ENCODE measurements at regions not wholly inside any gene's neighbourhood (a gene's known extent, or its start where the extent isn't known, plus 50 kb on each side); places are given as distances from the start of the nearest gene placed in this dataset.
"Not testable (repeated sequence)": the region's sequence is repeated elsewhere in the genome, so short reads cannot be mapped to it uniquely, and the experiment has no call there.

DNA sequence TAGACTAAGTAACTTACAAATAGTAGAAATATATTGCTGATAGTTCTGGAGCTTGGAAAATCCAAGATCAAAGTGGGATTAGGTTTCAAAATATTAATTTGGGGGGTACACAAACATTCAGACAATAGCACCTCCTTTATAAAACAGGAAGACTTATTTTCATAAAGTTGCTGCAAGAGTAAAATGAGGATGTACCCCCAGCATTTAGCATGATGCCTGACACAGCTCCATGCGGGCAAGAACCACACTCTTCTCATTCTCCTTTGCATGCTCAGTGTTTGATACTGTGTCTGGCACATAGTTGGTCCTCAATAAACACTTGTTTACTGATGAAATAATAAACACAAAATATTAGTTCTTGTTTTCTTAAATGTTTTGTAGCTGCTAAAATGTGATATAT is 332.9 kb downstream of the TFAP2A start:
- no peak overlapping the region for H3K4me3 ChIP-seq (ENCODE audit: control insufficient read depth in 1 of 2, extremely low read depth in 1 of 2, low read length in 1 of 2)
- H3K4me1 ChIP-seq (ENCODE audit: control insufficient read depth in 1 of 2, extremely low read depth in 1 of 2, insufficient read depth in 2 of 2, low read length in 2 of 2), result no peaks in the 10 kb centered on the region
- DNase-seq (no peak), ATAC-seq (replicated peaks in 1 of 4) (no peak)
- ChIA-PET CTCF (no interaction called here), POLR2A (no interaction called here)
- Mint-ChIP-seq H3K9me3 (peaks cover 0 to 7% (median 0%) of the 10 kb centered on the region in 3 donors), H3K4me1 (no peaks in the 10 kb centered on the region), H3K27me3 (peaks cover 0 to 4% of the 10 kb centered on the region in 2 donors), H3K27ac (no peak overlapping the region), H3K4me3 (no peak overlapping the region), H3K36me3 (no peaks in the 10 kb centered on the region)
- no peak overlapping the region for H3K27ac ChIP-seq (ENCODE audit: low read length)
- H3K9me3 ChIP-seq, result no peaks in the 10 kb centered on the region
- WGBS (ENCODE audit: insufficient coverage), result no CpG with 5 or more reads among the region's 1 CpG
- H3K27me3 ChIP-seq (replicated peaks in 1 of 2; ENCODE audit: control insufficient read depth in 2 of 2, extremely low read depth in 1 of 2, insufficient read depth in 2 of 2, low read length in 1 of 2), result no peaks in the 10 kb centered on the region
- H3K36me3 ChIP-seq (ENCODE audit: control insufficient read depth in 2 of 2, extremely low read depth in 1 of 2, insufficient read depth in 1 of 2, low read length in 1 of 2), result no peaks in the 10 kb centered on the region

DNA sequence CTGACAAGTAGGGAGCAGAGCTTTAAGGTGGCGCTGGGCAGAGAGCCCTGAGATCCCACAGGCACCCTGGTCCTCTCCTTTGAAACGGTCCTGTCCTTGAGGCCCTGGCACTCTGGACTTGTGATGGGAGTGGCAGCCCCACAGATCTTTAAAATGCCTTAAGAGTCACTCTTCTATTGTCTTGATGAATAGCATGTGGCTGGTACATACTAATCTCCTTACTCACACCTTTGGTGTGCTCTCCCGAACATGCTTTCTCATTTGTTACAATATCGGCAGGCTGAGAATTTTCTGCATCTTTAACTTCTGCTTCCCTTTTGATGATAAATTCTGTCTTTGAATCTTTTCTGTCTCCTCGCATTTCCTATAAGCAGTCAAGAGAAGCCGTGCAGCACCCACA is 333.8 kb downstream of the TFAP2A start:
- Mint-ChIP-seq H3K4me1 (no peaks in the 10 kb centered on the region), H3K27me3 (peaks cover 0 to 4% of the 10 kb centered on the region in 2 donors), H3K9me3 (peaks cover 0 to 7% (median 0%) of the 10 kb centered on the region in 3 donors), H3K36me3 (no peaks in the 10 kb centered on the region), H3K27ac (no peak overlapping the region), H3K4me3 (no peak overlapping the region)
- DNase-seq, result no peak
- CTCF ChIA-PET, result no interaction called here
- WGBS (ENCODE audit: insufficient coverage), result 88% methylated on average over 2 of the region's 6 CpGs
- no peaks in the 10 kb centered on the region for H3K36me3 ChIP-seq (ENCODE audit: control insufficient read depth in 2 of 2, extremely low read depth in 1 of 2, insufficient read depth in 1 of 2, low read length in 1 of 2)
- no peak overlapping the region for H3K27ac ChIP-seq (ENCODE audit: low read length)
- no peaks in the 10 kb centered on the region for H3K27me3 ChIP-seq (replicated peaks in 1 of 2; ENCODE audit: control insufficient read depth in 2 of 2, extremely low read depth in 1 of 2, insufficient read depth in 2 of 2, low read length in 1 of 2)
- POLR2A ChIA-PET, result no interaction called here
- H3K9me3 ChIP-seq, result no peaks in the 10 kb centered on the region
- no peaks in the 10 kb centered on the region for H3K4me1 ChIP-seq (ENCODE audit: control insufficient read depth in 1 of 2, extremely low read depth in 1 of 2, insufficient read depth in 2 of 2, low read length in 2 of 2)
- H3K4me3 ChIP-seq (ENCODE audit: control insufficient read depth in 1 of 2, extremely low read depth in 1 of 2, low read length in 1 of 2), result no peak overlapping the region
- no peak for ATAC-seq (replicated peaks in 1 of 4)

DNA sequence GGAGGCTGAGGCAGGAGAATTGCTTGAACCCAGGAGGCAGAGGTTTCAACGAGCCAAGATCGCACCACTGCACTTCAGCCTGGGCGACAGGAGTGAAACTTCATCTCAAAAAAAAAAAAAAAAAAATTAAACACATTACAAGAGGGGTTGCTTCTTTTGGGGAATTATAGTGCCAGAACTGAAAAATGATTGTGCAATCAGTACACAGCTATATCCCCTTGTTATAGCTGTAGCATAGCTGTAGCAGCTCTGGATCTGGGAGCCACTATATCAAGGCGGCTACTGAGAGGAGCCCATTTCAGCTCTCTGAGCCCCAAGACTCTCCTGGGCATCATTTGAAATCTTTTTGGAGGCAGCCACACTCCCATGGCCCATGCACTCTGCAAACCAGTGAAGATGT is 334.3 kb downstream of the TFAP2A start:
- H3K27me3 Mint-ChIP-seq, result peaks cover 0 to 4% of the 10 kb centered on the region in 2 donors
- ChIA-PET CTCF (no interaction called here), POLR2A (no interaction called here)
- H3K4me3 ChIP-seq (ENCODE audit: control insufficient read depth in 1 of 2, extremely low read depth in 1 of 2, low read length in 1 of 2), result no peak overlapping the region
- no peaks in the 10 kb centered on the region for H3K4me1 Mint-ChIP-seq
- H3K27ac Mint-ChIP-seq, result no peak overlapping the region
- H3K9me3 ChIP-seq, result no peaks in the 10 kb centered on the region
- H3K4me1 ChIP-seq (ENCODE audit: control insufficient read depth in 1 of 2, extremely low read depth in 1 of 2, insufficient read depth in 2 of 2, low read length in 2 of 2), result no peaks in the 10 kb centered on the region
- no peak overlapping the region for H3K27ac ChIP-seq (ENCODE audit: low read length)
- DNase-seq, result no peak
- no peak for ATAC-seq (replicated peaks in 1 of 4)
- H3K36me3 ChIP-seq (ENCODE audit: control insufficient read depth in 2 of 2, extremely low read depth in 1 of 2, insufficient read depth in 1 of 2, low read length in 1 of 2), result no peaks in the 10 kb centered on the region
- H3K27me3 ChIP-seq (replicated peaks in 1 of 2; ENCODE audit: control insufficient read depth in 2 of 2, extremely low read depth in 1 of 2, insufficient read depth in 2 of 2, low read length in 1 of 2), result no peaks in the 10 kb centered on the region
- 100% methylated on average over 1 of the region's 4 CpGs for WGBS (ENCODE audit: insufficient coverage)
- peaks cover 0 to 7% (median 0%) of the 10 kb centered on the region in 3 donors for H3K9me3 Mint-ChIP-seq
- H3K36me3 Mint-ChIP-seq, result no peaks in the 10 kb centered on the region
- no peak overlapping the region for H3K4me3 Mint-ChIP-seq

DNA sequence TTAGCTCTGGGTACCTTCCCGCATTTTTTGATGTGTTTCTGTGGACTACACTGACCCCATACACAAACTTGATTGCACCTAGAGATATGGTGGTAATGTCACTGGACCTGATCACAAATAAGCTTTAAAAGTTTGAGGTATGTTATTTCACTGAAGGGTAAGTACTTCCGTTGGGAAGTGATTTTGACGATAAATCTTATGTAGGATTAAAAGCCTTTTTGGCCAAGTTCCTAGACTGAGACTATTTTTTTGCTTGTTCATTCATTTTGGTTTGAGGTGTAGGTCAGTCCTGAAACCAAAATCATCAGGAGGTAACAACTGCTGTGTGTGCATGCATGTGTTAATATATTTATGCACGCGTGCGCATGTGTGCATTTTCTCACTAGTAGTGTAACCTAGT is 336.3 kb downstream of the TFAP2A start:
- POLR2A ChIA-PET, result no interaction called here
- Histone ChIP-seq H3K4me1 (ENCODE audit: control insufficient read depth in 1 of 2, extremely low read depth in 1 of 2, insufficient read depth in 2 of 2, low read length in 2 of 2) (no peaks in the 10 kb centered on the region), H3K9me3 (no peaks in the 10 kb centered on the region), H3K27ac (ENCODE audit: low read length) (no peak overlapping the region), H3K36me3 (ENCODE audit: control insufficient read depth in 2 of 2, extremely low read depth in 1 of 2, insufficient read depth in 1 of 2, low read length in 1 of 2) (no peaks in the 10 kb centered on the region), H3K27me3 (replicated peaks in 1 of 2; ENCODE audit: control insufficient read depth in 2 of 2, extremely low read depth in 1 of 2, insufficient read depth in 2 of 2, low read length in 1 of 2) (no peaks in the 10 kb centered on the region), H3K4me3 (ENCODE audit: control insufficient read depth in 1 of 2, extremely low read depth in 1 of 2, low read length in 1 of 2) (no peak overlapping the region)
- ATAC-seq (replicated peaks in 1 of 4) (no peak), DNase-seq (no peak)
- peaks cover 0 to 7% (median 3%) of the 10 kb centered on the region in 3 donors for H3K9me3 Mint-ChIP-seq
- H3K27ac Mint-ChIP-seq, result no peak overlapping the region
- no peaks in the 10 kb centered on the region for H3K36me3 Mint-ChIP-seq
- CTCF ChIA-PET, result no interaction called here
- H3K4me3 Mint-ChIP-seq, result no peak overlapping the region
- H3K27me3 Mint-ChIP-seq, result peaks cover 0 to 4% of the 10 kb centered on the region in 2 donors
- H3K4me1 Mint-ChIP-seq, result no peaks in the 10 kb centered on the region
- 97% methylated on average over 3 of the region's 6 CpGs for WGBS (ENCODE audit: insufficient coverage)

DNA sequence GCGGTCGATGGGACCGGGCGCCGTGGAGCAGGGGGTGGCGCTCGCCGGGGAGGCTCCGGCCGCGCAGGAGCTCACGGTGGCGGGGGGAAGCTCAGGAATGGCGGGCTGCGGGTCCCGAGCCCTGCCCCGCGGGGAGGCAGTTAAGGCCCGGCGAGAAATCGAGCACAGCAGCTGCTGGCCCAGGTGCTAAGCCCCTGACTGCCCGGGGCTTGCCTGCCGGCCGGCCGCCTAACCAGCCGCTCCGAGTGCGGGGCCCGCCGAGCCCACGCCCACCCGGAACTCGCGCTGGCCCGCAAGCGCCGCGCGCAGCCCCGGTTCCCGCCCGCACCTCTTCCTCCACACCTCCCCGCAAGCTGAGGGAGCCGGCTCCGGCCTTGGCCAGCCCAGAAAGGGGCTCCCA is 340.1 kb downstream of the TFAP2A start:
- H3K4me1 Mint-ChIP-seq; H3K9me3 Mint-ChIP-seq; H3K4me3 Mint-ChIP-seq; H3K4me3 ChIP-seq (ENCODE audit: control insufficient read depth in 1 of 2, extremely low read depth in 1 of 2, low read length in 1 of 2); H3K27ac Mint-ChIP-seq; DNase-seq; H3K27me3 Mint-ChIP-seq; H3K27ac ChIP-seq (ENCODE audit: low read length); POLR2A ChIA-PET; H3K9me3 ChIP-seq; CTCF ChIA-PET; H3K36me3 ChIP-seq (ENCODE audit: control insufficient read depth in 2 of 2, extremely low read depth in 1 of 2, insufficient read depth in 1 of 2, low read length in 1 of 2); H3K27me3 ChIP-seq (replicated peaks in 1 of 2; ENCODE audit: control insufficient read depth in 2 of 2, extremely low read depth in 1 of 2, insufficient read depth in 2 of 2, low read length in 1 of 2); H3K36me3 Mint-ChIP-seq; H3K4me1 ChIP-seq (ENCODE audit: control insufficient read depth in 1 of 2, extremely low read depth in 1 of 2, insufficient read depth in 2 of 2, low read length in 2 of 2); ATAC-seq (replicated peaks in 1 of 4): not testable (repeated sequence)
- WGBS (ENCODE audit: insufficient coverage), result 98% methylated on average over 22 of the region's 45 CpGs

DNA sequence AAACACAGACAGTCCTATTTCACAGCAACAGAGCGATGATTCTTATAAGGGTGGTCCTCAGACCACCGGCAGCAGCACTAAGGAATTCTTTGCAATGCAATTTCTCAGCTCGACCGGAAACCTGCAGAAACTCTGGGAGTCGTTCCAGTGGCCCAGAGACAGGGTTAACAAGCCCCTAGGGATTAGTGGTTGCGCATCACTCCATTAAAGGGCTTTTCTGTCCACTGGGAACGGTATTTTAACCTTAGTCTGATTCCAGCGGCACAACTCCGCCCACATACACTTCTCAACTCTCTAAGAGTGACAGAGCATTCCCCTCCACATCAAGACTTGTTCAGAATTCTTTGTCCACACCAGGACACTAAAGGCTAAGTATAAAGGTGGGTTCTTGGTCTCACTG is 341.5 kb downstream of the TFAP2A start:
- POLR2A ChIA-PET, result no interaction called here
- H3K36me3 Mint-ChIP-seq, result no peaks in the 10 kb centered on the region
- WGBS (ENCODE audit: insufficient coverage), result 83% methylated on average over 5 of the region's 9 CpGs

DNA sequence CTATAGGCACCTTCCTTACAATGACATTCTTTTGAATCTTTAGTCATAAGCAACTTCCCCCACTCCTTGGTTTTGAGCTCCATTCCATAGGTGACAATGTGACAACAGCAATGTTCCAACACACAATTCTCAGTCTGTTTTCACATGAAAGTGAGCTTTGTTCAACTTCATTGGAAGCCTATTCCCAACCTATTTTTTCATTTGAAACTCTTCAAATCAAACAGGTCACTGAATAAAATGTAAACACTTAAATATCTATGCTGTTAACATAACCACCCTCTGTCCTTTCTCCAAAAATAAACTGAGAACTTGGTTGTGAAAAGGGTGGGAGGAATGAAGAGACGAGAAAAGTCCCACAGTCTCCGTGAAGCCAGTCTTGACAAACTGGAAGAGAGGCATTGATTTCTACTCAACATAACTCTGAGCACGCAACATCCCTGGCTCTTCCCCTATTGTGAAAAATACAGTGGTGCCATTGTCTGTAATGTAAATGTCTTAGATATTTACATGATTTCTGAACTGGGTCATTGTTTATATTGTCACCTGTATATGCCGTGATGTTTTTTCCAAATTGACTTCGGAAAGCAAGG is 343.1 kb downstream of the TFAP2A start:
- no peaks in the 10 kb centered on the region for H3K27me3 ChIP-seq (replicated peaks in 1 of 2; ENCODE audit: control insufficient read depth in 2 of 2, extremely low read depth in 1 of 2, insufficient read depth in 2 of 2, low read length in 1 of 2)
- H3K4me3 ChIP-seq (ENCODE audit: control insufficient read depth in 1 of 2, extremely low read depth in 1 of 2, low read length in 1 of 2), result no peak overlapping the region
- H3K9me3 Mint-ChIP-seq, result peaks cover 0 to 8% (median 0%) of the 10 kb centered on the region in 3 donors
- H3K4me1 ChIP-seq (ENCODE audit: control insufficient read depth in 1 of 2, extremely low read depth in 1 of 2, insufficient read depth in 2 of 2, low read length in 2 of 2), result no peaks in the 10 kb centered on the region
- H3K36me3 ChIP-seq (ENCODE audit: control insufficient read depth in 2 of 2, extremely low read depth in 1 of 2, insufficient read depth in 1 of 2, low read length in 1 of 2), result no peaks in the 10 kb centered on the region
- no peak overlapping the region for H3K27ac ChIP-seq (ENCODE audit: low read length)
- no peaks in the 10 kb centered on the region for H3K27me3 Mint-ChIP-seq
- H3K36me3 Mint-ChIP-seq, result no peaks in the 10 kb centered on the region
- CTCF ChIA-PET, result no interaction called here
- no peak for ATAC-seq (replicated peaks in 1 of 4)
- 100% methylated on average over 2 of the region's 5 CpGs for WGBS (ENCODE audit: insufficient coverage)
- DNase-seq, result no peak
- H3K9me3 ChIP-seq, result no peaks in the 10 kb centered on the region
- no peak overlapping the region for H3K27ac Mint-ChIP-seq
- H3K4me3 Mint-ChIP-seq, result no peak overlapping the region
- H3K4me1 Mint-ChIP-seq, result no peaks in the 10 kb centered on the region
- POLR2A ChIA-PET, result no interaction called here

More for the DNA sequence above, 341.5 kb downstream of the TFAP2A start:
- CTCF ChIA-PET, result no interaction called here
- Histone ChIP-seq H3K4me1 (ENCODE audit: control insufficient read depth in 1 of 2, extremely low read depth in 1 of 2, insufficient read depth in 2 of 2, low read length in 2 of 2) (no peaks in the 10 kb centered on the region), H3K27ac (ENCODE audit: low read length) (no peak overlapping the region), H3K27me3 (replicated peaks in 1 of 2; ENCODE audit: control insufficient read depth in 2 of 2, extremely low read depth in 1 of 2, insufficient read depth in 2 of 2, low read length in 1 of 2) (no peaks in the 10 kb centered on the region), H3K9me3 (no peaks in the 10 kb centered on the region), H3K4me3 (ENCODE audit: control insufficient read depth in 1 of 2, extremely low read depth in 1 of 2, low read length in 1 of 2) (no peak overlapping the region), H3K36me3 (ENCODE audit: control insufficient read depth in 2 of 2, extremely low read depth in 1 of 2, insufficient read depth in 1 of 2, low read length in 1 of 2) (no peaks in the 10 kb centered on the region)
- ATAC-seq (replicated peaks in 1 of 4), result no peak
- no peak for DNase-seq
- H3K27ac Mint-ChIP-seq, result no peak overlapping the region
- H3K9me3 Mint-ChIP-seq, result peaks cover 0 to 8% (median 0%) of the 10 kb centered on the region in 3 donors
- H3K27me3 Mint-ChIP-seq, result no peaks in the 10 kb centered on the region
- H3K4me3 Mint-ChIP-seq, result no peak overlapping the region
- no peaks in the 10 kb centered on the region for H3K4me1 Mint-ChIP-seq
